A549 (cell line): ENCODE measurements at regions not wholly inside any gene's neighbourhood (a gene's known extent, or its start where the extent isn't known, plus 50 kb on each side); places are given as distances from the start of the nearest gene placed in this dataset.
"Not testable (repeated sequence)": the region's sequence is repeated elsewhere in the genome, so short reads cannot be mapped to it uniquely, and the experiment has no call there.

ENCODE experiments used
- MAFK ChIP-seq: fragments of 450-650 bp; IDR thresholded peaks from 2 replicates; pipeline ENCODE4 v1.6.1; 2014; ENCODE audit not compliant: partially characterized antibody
- POLR2A ChIP-seq: IDR thresholded peaks from 2 replicates; pipeline ENCODE4 v1.6.1; 2012; ENCODE audit warnings: mild to moderate bottlenecking, low read length
- RARB ChIP-seq: fragments of 250-450 bp; sonication (Bioruptor Pico); IDR thresholded peaks from 2 replicates; pipeline ENCODE4 v1.8.0; 2021; ENCODE audit warnings: mild to moderate bottlenecking, moderate library complexity
- TF ChIP-seq, protein P1 (sequence below): IDR thresholded peaks from 2 replicates; pipeline ENCODE4 v1.6.1; 2012; ENCODE audit warnings: low read depth, borderline replicate concordance
- TF ChIP-seq, protein P2 (sequence below): fragments of >200 bp; sonication (Bioruptor Twin); formaldehyde crosslinking; IDR thresholded peaks from 3 replicates; pipeline ENCODE4 v1.5.1; 2016

DNA sequence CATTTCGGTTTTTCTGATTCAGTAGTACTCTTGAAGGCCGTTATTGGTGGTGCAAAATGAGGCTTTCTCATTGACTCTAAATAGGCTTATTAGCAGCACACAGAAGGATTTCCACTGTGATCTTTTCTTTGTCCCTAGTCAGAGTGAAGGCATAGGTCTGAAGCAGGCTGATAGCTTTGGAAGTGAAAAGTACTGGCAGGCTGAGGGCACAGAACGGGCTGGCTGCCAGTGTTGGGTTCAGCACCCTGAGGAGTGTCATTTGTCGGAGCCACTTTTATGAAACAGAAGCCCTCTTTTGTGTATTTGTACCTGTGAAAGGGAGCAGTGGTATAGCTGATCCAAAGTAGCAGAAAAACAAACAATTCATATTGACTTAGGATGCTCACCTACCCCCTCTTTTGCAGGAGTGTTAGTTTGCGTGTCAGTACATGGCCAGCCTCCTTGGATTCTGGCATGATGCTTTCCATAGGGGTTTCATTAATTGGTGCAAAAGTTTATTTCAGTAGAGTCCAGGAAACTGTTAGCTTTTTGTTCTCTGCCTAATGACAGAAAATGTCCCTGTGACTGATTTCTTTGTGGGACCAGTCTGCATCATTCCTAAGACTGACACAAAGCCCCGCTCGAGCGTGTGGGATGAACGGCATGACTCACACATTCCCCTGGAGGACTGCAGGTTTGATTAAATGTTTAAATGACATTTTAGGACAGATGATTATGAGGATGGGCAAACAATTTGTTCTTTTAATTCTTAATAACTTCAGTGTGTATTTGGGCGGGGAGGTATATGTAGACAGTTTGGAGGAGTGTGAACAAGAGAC lies 239.1 kb upstream of the VKORC1L1 start:
- not testable (repeated sequence) for TF ChIP-seq POLR2A; MAFK; RARB (CRISPR knock-in tag)
- TF ChIP-seq, protein P1, sequence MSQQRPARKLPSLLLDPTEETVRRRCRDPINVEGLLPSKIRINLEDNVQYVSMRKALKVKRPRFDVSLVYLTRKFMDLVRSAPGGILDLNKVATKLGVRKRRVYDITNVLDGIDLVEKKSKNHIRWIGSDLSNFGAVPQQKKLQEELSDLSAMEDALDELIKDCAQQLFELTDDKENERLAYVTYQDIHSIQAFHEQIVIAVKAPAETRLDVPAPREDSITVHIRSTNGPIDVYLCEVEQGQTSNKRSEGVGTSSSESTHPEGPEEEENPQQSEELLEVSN = not testable (repeated sequence)
- TF ChIP-seq, protein P2, sequence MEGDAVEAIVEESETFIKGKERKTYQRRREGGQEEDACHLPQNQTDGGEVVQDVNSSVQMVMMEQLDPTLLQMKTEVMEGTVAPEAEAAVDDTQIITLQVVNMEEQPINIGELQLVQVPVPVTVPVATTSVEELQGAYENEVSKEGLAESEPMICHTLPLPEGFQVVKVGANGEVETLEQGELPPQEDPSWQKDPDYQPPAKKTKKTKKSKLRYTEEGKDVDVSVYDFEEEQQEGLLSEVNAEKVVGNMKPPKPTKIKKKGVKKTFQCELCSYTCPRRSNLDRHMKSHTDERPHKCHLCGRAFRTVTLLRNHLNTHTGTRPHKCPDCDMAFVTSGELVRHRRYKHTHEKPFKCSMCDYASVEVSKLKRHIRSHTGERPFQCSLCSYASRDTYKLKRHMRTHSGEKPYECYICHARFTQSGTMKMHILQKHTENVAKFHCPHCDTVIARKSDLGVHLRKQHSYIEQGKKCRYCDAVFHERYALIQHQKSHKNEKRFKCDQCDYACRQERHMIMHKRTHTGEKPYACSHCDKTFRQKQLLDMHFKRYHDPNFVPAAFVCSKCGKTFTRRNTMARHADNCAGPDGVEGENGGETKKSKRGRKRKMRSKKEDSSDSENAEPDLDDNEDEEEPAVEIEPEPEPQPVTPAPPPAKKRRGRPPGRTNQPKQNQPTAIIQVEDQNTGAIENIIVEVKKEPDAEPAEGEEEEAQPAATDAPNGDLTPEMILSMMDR = not testable (repeated sequence)
